GM18507 (cell line): ENCODE measurements at regions not wholly inside any gene's neighbourhood (a gene's known extent, or its start where the extent isn't known, plus 50 kb on each side); places are given as distances from the start of the nearest gene placed in this dataset.
"Not testable (repeated sequence)": the region's sequence is repeated elsewhere in the genome, so short reads cannot be mapped to it uniquely, and the experiment has no call there.

ENCODE experiments used
- DNase-seq: peaks from one replicate; pipeline ENCODE4 v3.0.0; 2011; ENCODE audit warnings: low read depth; ENCODE audit not compliant: insufficient read length; ENCODE audit errors: extremely low spot score
- FAIRE-seq: peaks from 2 replicates; lab custom pipeline; 2011; peaks lifted over from hg19 to GRCh38; lab: Jason Lieb, UNC

DNA sequence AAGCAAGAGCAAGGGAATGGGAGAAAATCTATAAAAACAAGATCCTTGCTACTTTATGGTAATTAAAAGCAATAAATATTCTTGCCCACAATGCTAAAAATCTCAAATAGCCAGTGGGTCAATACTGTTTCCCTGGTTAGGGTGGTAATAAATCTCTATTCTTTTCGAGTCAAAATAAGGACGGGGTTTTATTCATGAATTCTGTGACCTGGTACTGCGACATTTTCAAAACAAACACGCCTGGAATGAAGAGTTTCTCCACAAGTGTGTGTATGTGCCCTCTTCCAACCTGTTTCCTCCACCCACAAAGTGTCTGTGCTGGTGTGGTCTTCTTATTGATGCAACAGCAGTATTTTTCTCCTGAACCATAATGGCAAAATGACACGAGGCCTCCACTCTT lies 358.8 kb upstream of the BRINP1 start:
- FAIRE-seq (no peak), DNase-seq (no peak)

- FAIRE-seq, result no peak
These were observed 356.8 kb upstream of the BRINP1 start for GRCh38 chr9:119726035-119726434.

DNA sequence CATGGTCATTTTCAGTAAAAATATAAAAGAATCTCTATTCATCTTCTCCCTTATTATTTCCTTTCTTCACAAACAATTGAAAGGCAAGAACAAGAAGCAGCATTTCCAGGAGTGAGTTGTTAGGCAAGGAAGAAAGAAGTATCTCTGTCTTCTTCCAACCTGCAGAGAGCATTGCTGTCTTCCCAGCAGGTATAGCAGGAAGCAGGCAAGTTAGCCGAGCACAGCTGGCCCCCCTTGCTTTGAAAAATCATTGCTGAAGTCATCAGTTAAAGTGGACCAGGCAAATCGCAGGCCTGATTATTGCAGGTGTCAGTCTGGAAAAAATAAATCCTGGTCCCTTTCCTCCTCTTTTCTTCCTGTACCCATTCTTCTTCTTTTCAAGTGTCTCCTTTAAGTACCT lies 353.1 kb upstream of the BRINP1 start:
- no peak for FAIRE-seq
- DNase-seq, result no peak

More at GRCh38 chr9:119726035-119726434, 356.8 kb upstream of the BRINP1 start:
- DNase-seq, result no peak

DNA sequence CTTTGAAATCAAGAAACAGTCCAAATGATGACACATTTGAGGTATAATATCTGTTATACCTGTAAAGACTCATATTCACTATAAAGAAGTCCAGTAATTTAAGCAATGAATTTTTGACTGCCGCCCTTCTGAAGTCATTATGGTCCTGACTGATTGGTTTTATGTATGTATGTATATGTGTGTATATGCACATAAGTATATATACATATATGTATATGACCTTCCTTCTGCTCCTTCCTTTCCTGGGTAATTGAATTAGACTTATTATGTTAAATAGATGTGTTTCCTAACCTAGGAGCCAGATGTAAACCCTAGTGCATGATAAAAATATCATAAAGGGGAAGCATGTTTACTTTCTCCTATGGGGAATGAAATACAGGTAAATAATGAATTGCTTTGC lies 343.1 kb upstream of the BRINP1 start:
- no peak for FAIRE-seq
- DNase-seq, result no peak

DNA sequence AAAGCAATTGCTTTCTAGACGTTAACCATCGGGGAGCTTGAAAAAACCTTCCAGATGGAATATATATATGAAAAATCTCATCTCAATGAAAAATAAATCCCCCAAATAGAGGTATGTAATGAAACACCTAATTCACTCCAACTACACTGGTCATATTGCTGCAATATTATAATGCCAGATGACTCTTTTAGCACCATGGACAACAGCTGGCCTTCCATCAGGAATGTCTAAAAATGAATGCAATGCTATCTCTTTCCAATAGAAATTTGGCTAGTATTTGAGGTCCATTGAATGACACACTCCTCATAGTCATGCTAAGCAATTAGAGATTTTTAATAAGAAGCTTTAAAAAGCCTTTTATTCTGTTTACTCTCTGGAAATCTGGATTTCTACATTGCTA lies 340.2 kb upstream of the BRINP1 start:
- no peak for FAIRE-seq
- no peak for DNase-seq

GRCh38 chr9:119707228-119707845 lies 338.1 kb upstream of the BRINP1 start:
- no peak for FAIRE-seq
- no peak for DNase-seq

- no peak for DNase-seq
- FAIRE-seq, result no peak
These were observed 332.4 kb upstream of the BRINP1 start for GRCh38 chr9:119701651-119702050.

GRCh38 chr9:119698535-119698934 lies 329.3 kb upstream of the BRINP1 start:
- FAIRE-seq, result no peak
- no peak for DNase-seq

DNA sequence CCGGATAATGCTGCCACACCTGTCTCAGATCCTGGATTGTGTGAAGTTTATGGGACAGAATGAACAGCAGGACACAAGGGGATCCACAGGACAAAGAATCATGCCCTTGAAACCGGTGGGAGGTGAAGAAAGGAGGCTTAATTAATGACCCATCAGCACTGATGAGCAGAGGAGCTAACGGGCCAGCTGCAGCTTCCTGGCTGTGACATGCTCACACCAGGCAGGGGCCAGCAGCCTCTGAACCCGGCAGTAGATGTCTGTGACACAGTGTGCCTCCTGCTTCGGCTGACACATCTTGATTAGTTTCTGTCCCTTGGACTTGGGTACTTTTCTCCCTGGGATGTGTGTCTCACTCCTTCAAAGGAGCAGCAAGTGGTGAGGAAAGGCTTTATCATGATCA lies 328.8 kb upstream of the BRINP1 start:
- FAIRE-seq, result no peak
- DNase-seq, result no peak

GRCh38 chr9:119689879-119690278 lies 320.6 kb upstream of the BRINP1 start:
- DNase-seq (no peak), FAIRE-seq (no peak)

GRCh38 chr9:119688547-119688946 lies 319.3 kb upstream of the BRINP1 start:
- no peak for DNase-seq
- FAIRE-seq, result no peak

DNA sequence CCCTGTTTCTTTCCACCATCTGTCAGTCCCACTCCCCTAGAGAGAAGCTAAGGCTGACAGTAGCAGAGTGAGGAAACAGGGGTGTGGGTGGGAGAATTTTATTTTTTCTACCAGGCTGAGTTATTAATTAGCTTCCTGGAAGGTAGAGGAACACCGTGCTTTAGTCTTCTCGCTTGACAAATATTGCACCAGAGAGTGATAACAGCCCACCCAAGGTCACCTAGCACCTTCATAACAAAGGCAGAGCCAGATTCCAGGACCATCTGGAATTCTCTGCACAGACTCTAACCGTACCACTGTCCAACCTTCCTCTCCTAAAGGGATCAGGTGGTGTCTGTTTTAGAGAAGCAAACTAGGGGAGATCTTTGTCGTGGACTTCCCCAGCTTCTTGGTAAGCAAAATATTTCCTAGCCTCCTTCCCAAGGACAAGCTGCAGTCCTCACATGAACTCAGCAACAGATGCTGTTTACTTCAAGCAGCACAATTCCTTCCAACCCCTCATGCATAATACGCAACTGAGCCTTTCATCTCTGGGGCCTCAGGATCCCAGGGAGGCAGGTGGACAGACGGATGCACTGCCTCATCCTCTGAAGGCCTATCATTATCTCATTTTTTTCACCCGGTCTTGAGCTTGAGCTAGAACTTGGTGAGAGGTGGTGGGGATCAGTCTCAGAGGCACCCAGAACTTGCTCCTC lies 308.7 kb upstream of the BRINP1 start:
- FAIRE-seq, result no peak
- DNase-seq, result no peak

DNA sequence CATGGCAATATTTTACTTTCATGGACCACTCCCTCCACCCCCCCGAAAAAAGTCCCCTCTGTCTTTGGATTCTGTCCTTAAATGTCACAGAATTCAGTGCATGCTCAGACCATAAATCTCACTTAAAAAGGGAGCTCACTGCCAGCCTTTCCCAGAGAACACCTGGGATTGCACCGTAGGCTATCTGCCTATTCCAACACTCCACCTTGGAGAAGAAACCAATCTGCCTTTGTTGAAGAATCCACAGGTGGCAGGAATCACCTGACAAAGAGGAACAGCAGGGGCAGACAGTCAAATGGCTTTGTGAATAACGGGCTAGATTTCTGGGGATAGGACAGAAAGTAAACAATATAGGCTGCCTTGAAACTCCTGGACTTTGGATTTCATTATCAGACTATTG lies 306.7 kb upstream of the BRINP1 start:
- FAIRE-seq (no peak), DNase-seq (no peak)

GRCh38 chr9:119672763-119673162 lies 303.5 kb upstream of the BRINP1 start:
- not testable (repeated sequence) for DNase-seq, FAIRE-seq

DNA sequence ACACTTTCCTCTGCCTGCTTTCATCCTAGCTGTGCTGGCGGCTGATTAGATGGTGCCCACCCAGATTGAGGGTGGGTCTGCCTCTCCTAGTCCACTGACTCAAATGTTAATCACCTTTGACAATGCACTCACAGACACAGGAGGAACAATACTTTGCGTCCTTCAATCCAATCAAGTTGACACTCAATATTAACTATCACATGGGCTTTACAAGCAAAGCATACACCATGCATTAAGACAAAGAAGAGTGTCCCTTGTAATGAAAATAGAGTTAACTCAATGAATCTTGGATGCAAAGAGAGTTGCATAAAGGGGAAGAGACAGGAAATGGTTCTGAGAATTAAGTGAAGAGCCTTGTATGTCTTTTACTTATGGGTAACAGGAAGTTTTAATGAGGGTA lies 298.7 kb upstream of the BRINP1 start:
- DNase-seq, result no peak
- no peak for FAIRE-seq

GRCh38 chr9:119667163-119667562 lies 297.9 kb upstream of the BRINP1 start:
- FAIRE-seq (no peak), DNase-seq (no peak)

DNA sequence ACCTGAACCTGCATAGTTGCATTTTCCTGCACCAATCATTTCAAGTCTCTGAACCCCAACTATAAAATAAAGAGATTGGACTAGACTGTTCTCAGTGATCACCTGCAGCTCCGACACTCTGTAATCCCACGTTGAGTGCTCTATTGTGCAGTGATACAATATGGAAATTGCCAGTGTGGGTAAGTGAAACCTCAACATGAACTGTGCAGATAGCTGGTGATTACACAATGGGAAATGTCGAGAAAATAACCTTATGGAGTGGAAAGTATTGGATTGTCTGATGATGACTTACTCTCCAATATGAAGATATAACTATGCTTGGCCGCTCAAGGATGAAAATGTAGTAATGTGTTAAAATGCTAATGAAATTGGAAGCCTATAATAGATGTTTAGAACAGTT lies 293.1 kb upstream of the BRINP1 start:
- DNase-seq, result no peak
- no peak for FAIRE-seq

GRCh38 chr9:119652931-119653330 lies 283.7 kb upstream of the BRINP1 start:
- DNase-seq (no peak), FAIRE-seq (no peak)

DNA sequence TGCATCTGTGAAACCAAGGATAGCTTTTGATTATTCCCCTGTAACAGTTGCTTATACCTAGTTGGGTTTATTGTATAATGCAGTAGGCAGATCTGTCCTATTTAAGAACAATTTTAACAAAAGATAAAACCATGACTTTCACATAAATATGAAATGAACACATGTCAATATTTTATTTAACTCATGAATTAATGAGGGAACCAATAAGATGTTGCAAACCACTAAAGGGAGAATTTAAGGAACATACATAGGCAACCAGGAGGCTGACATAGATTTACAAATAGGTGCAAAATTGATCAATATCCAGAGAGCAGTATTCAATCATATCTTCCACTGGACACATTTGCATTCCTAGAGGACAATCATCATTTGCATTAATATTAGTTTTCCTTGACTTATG lies 280.0 kb upstream of the BRINP1 start:
- no peak for DNase-seq
- no peak for FAIRE-seq

DNA sequence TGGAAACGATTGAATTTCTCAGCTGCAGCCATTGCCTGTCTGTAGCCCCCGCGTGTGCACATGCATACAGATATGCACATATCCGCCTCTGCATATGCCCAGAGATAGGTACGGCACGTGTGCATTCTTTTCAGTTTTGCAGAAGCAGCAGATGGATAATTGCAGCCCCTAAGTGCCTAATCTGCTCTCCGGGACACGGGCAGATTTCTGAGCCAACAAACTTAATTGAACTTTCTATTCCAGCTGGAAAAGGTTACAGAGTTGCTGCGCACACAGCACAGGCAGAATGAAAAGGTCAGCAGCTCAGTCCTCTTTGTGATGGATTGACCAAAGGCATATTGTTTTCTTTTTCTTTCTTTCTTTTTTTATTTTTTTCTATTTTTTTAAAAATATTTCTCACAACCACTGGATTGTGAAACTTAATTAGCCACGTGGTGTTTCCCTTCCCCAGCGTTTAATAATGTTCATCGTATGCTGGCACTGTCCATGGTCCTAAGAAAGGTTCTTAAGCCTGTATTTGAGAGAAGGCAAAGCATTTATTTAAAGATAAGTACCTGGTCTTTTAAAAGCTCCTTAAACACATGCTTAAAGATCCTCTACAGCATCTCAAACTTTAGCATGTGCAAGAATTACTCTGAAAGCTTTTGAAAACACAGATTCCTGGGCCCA lies 270.2 kb upstream of the BRINP1 start:
- FAIRE-seq (no peak), DNase-seq (no peak)

DNA sequence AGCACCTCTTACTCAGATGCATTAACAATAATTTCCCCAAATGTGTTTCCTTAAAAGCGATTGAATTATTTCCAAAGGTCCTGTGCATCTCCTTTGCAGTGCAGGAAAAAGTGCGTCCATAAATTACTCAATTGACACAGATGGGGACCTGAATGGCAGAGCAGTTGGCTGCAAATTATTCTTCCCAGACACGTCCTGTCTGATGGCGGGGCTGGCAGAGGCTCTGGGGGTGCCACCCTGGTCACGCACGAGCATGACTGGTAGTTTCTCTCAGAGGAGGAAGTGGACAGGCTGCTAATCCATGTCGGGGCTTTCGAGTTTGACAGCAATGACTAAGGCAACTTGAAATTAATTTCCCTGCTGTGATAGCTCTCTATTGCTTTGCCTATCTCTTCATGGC lies 264.8 kb upstream of the BRINP1 start:
- DNase-seq, result no peak
- FAIRE-seq, result no peak
